B cell (primary cell): ENCODE measurements at regions not wholly inside any gene's neighbourhood (a gene's known extent, or its start where the extent isn't known, plus 50 kb on each side); places are given as distances from the start of the nearest gene placed in this dataset.

Experiments
- ATAC-seq: fragments of 200-7000 bp; cut with Tn5 transposase; one replicate; pipeline ENCODE4 v1.10.0; 2021; ENCODE audit warnings: low read depth, mild to moderate bottlenecking, moderate number of reproducible peaks, moderate library complexity
- CTCF ChIA-PET: fragments of 350-600 bp; sonication (Branson Sonifier 250); formaldehyde crosslinking; loops from one replicate; lab custom pipeline; 2021; ENCODE audit warnings: antibody characterized with exemption, inconsistent platforms; lab: Charles Lee
- POLR2A ChIA-PET: fragments of 350-600 bp; sonication (Branson Sonifier 250); formaldehyde crosslinking; loops from one replicate; lab custom pipeline; 2021; ENCODE audit warnings: antibody characterized with exemption; lab: Charles Lee
- DNase-seq: peaks from one replicate; pipeline ENCODE4 v3.0.0; 2013
- H2AFZ ChIP-seq: 2 replicates; pipeline ENCODE4 v1.6.1; 2012; ENCODE audit warnings: mild to moderate bottlenecking, low read depth, low read length; ENCODE audit not compliant: insufficient read depth, poor library complexity, severe bottlenecking
- H3K27ac ChIP-seq, 2 donors: 1 replicate in 1 of 2; 2 replicates in 1 of 2; pipeline ENCODE4 v1.5.1; 2012 to 2013; ENCODE audit warnings: low read length in 2 of 2, mild to moderate bottlenecking in 2 of 2, moderate library complexity in 1 of 2
- H3K27me3 ChIP-seq, 4 experiments: fragments of 200-600 bp in 1 of 4; sonication (generic) in 1 of 4; replicated peaks in 1 of 4; 1 replicate in 2 of 4; 2 replicates in 2 of 4; pipeline versions ENCODE4 v1.6.1 to v1.7.0; 2013 to 2016; ENCODE audit warnings: low read length in 3 of 4, mild to moderate bottlenecking in 2 of 4, mixed read lengths in 1 of 4, moderate library complexity in 1 of 4; ENCODE audit not compliant: insufficient read depth in 4 of 4, control insufficient read depth in 3 of 4; ENCODE audit errors: control extremely low read depth in 1 of 4
- H3K36me3 ChIP-seq, 2 experiments: replicated peaks in 1 of 2; 1 replicate in 1 of 2; 2 replicates in 1 of 2; pipeline versions ENCODE4 v1.6.1 to v1.7.1; 2013; ENCODE audit warnings: low read length in 1 of 2; ENCODE audit not compliant: insufficient read depth in 2 of 2, control insufficient read depth in 1 of 2; ENCODE audit errors: control extremely low read depth in 1 of 2, extremely low read depth in 1 of 2
- H3K4me1 ChIP-seq, 2 donors: fragments of 200-600 bp in 1 of 2; sonication (generic) in 1 of 2; 1 replicate in 1 of 2; 2 replicates in 1 of 2; pipeline versions ENCODE4 v1.5.1 to v1.6.1; 2013 to 2017; ENCODE audit warnings: low read length in 2 of 2; ENCODE audit not compliant: control insufficient read depth in 2 of 2, insufficient read depth in 2 of 2
- H3K4me2 ChIP-seq: replicated peaks from 2 replicates; pipeline ENCODE3; 2012; ENCODE audit warnings: mild to moderate bottlenecking, low read depth, low read length; ENCODE audit not compliant: poor library complexity, severe bottlenecking
- H3K4me3 ChIP-seq, 5 experiments: fragments of 200-600 bp in 1 of 5; sonication (generic) in 1 of 5; 1 replicate in 3 of 5; 2 replicates in 2 of 5; pipeline versions ENCODE4 v1.5.1 to v1.7.0; 2011 to 2016; ENCODE audit warnings: low read length in 4 of 5, mild to moderate bottlenecking in 4 of 5, low read depth in 2 of 5, control low read depth in 1 of 5, moderate library complexity in 1 of 5; ENCODE audit not compliant: insufficient read depth in 1 of 5; ENCODE audit errors: control extremely low read depth in 1 of 5, extremely low read depth in 1 of 5
- H3K79me2 ChIP-seq: fragments of 200-600 bp; sonication (generic); one replicate; pipeline ENCODE4 v1.6.0; 2016; ENCODE audit warnings: low read length; ENCODE audit not compliant: control insufficient read depth, insufficient read depth
- H3K9ac ChIP-seq: fragments of 200-600 bp; sonication (generic); 2 replicates; pipeline ENCODE4 v1.6.1; 2017; ENCODE audit warnings: mild to moderate bottlenecking, low read length, moderate library complexity
- H3K9me3 ChIP-seq, 3 donors: one replicate each; pipeline versions ENCODE4 v1.6.1 to v1.7.1; 2013; ENCODE audit warnings: low read length in 2 of 3; ENCODE audit not compliant: control insufficient read depth in 2 of 3, insufficient read depth in 1 of 3; ENCODE audit errors: control extremely low read depth in 1 of 3
- H4K20me1 ChIP-seq: 2 replicates; pipeline ENCODE4 v1.6.0; 2012; ENCODE audit warnings: mild to moderate bottlenecking, low read length; ENCODE audit not compliant: insufficient read depth, control insufficient read depth, poor library complexity, severe bottlenecking
- H3K27ac Mint-ChIP-seq: one replicate; pipeline ENCODE4 v1.8.0; 2021; ENCODE audit warnings: mixed read lengths
- H3K27me3 Mint-ChIP-seq: one replicate; pipeline ENCODE4 v1.8.0; 2021; ENCODE audit warnings: mixed read lengths
- H3K4me1 Mint-ChIP-seq: one replicate; pipeline ENCODE4 v1.8.0; 2021; ENCODE audit warnings: mixed read lengths
- H3K4me3 Mint-ChIP-seq: one replicate; pipeline ENCODE4 v1.8.0; 2021; ENCODE audit warnings: mixed read lengths
- H3K9me3 Mint-ChIP-seq: one replicate; pipeline ENCODE4 v1.8.0; 2022; ENCODE audit warnings: mixed read lengths; ENCODE audit not compliant: insufficient read depth
- EZH2 ChIP-seq: IDR thresholded peaks from 2 replicates; pipeline ENCODE4 v1.6.1; 2012; ENCODE audit warnings: borderline replicate concordance, low read depth, mild to moderate bottlenecking, moderate library complexity, low read length; ENCODE audit not compliant: insufficient read depth, poor library complexity, severe bottlenecking
- WGBS: methylation state at CpG from one replicate; pipeline ENCODE4 v1.1.5; 2013; ENCODE audit warnings: missing lambda C conversion rate; ENCODE audit not compliant: insufficient coverage; 5-methylcytosine and 5-hydroxymethylcytosine counted together
- intact Hi-C: fragments of 100-400 bp; cut with micrococcal nuclease; formaldehyde crosslinking; loops from one replicate; pipeline ENCODE4 v1.10.0; 2022
- TF ChIP-seq, protein P1 (sequence below): fragments of 200-600 bp; IDR thresholded peaks from one replicate; pipeline ENCODE4 v1.8.0; 2022; ENCODE audit warnings: antibody characterized with exemption, mild to moderate bottlenecking

- Histone ChIP-seq H3K4me3 (no peak overlapping the region), H3K36me3 (no peaks in the 10 kb centered on the region), H3K27me3 (peaks cover 0 to 10% (median 1%) of the 10 kb centered on the region in 4 experiments), H2AFZ (no peak overlapping the region), H3K9ac (no peak overlapping the region), H3K9me3 (no peaks in the 10 kb centered on the region), H3K4me2 (no peak overlapping the region), H3K27ac (no peak overlapping the region), H3K79me2 (no peaks in the 10 kb centered on the region), H4K20me1 (no peaks in the 10 kb centered on the region), H3K4me1 (no peaks in the 10 kb centered on the region)
- DNase-seq (no peak), ATAC-seq (no peak)
- Mint-ChIP-seq H3K27me3 (peaks cover 25% of the 10 kb centered on the region), H3K4me3 (no peak overlapping the region), H3K4me1 (no peaks in the 10 kb centered on the region), H3K27ac (no peak overlapping the region), H3K9me3 (no peaks in the 10 kb centered on the region)
- intact Hi-C loops, result no loop called here
- ChIA-PET POLR2A (no interaction called here), CTCF (no interaction called here)
- TF ChIP-seq, protein P1, sequence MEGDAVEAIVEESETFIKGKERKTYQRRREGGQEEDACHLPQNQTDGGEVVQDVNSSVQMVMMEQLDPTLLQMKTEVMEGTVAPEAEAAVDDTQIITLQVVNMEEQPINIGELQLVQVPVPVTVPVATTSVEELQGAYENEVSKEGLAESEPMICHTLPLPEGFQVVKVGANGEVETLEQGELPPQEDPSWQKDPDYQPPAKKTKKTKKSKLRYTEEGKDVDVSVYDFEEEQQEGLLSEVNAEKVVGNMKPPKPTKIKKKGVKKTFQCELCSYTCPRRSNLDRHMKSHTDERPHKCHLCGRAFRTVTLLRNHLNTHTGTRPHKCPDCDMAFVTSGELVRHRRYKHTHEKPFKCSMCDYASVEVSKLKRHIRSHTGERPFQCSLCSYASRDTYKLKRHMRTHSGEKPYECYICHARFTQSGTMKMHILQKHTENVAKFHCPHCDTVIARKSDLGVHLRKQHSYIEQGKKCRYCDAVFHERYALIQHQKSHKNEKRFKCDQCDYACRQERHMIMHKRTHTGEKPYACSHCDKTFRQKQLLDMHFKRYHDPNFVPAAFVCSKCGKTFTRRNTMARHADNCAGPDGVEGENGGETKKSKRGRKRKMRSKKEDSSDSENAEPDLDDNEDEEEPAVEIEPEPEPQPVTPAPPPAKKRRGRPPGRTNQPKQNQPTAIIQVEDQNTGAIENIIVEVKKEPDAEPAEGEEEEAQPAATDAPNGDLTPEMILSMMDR, result no peak
- TF ChIP-seq EZH2, result no peak
These were observed 164.8 kb upstream of the ATP1B1 start for GRCh38 chr1:168941640-168942039.

- DNase-seq, result no peak
- Histone ChIP-seq H3K4me1 (no peaks in the 10 kb centered on the region), H3K9ac (no peak overlapping the region), H3K79me2 (no peaks in the 10 kb centered on the region), H3K27ac (no peak overlapping the region), H3K27me3 (peaks cover 0 to 10% (median 1%) of the 10 kb centered on the region in 4 experiments), H4K20me1 (no peaks in the 10 kb centered on the region), H3K4me3 (no peak overlapping the region), H3K4me2 (no peak overlapping the region), H2AFZ (no peak overlapping the region), H3K36me3 (no peaks in the 10 kb centered on the region), H3K9me3 (no peaks in the 10 kb centered on the region)
- no peaks in the 10 kb centered on the region for H3K9me3 Mint-ChIP-seq
- TF ChIP-seq EZH2, result no peak
- TF ChIP-seq, protein P1, result no peak
- intact Hi-C loops, result no loop called here
- no peak overlapping the region for H3K4me3 Mint-ChIP-seq
- no peak for ATAC-seq
- 100% methylated on average over 1 of the region's 2 CpGs for WGBS
- ChIA-PET POLR2A (no interaction called here), CTCF (no interaction called here)
- no peak overlapping the region for H3K27ac Mint-ChIP-seq
- H3K27me3 Mint-ChIP-seq, result peaks cover 25% of the 10 kb centered on the region
- no peaks in the 10 kb centered on the region for H3K4me1 Mint-ChIP-seq
These were observed 164.3 kb upstream of the ATP1B1 start for GRCh38 chr1:168942165-168942564.
